GM06990 (cell line): ENCODE measurements at regions not wholly inside any gene's neighbourhood (a gene's known extent, or its start where the extent isn't known, plus 50 kb on each side); places are given as distances from the start of the nearest gene placed in this dataset.

Experiments used
- DNase-seq: peaks from one replicate; pipeline ENCODE4 v3.0.0-alpha.2; 2011; ENCODE audit not compliant: insufficient read length; ENCODE audit errors: extremely low read depth
- H3K27me3 ChIP-seq: replicated peaks from 2 replicates; pipeline ENCODE4 v1.6.0; 2011; ENCODE audit warnings: low read length; ENCODE audit not compliant: control insufficient read depth, insufficient read depth
- H3K36me3 ChIP-seq: 2 replicates; pipeline ENCODE4 v1.5.1; 2011; ENCODE audit warnings: low read length; ENCODE audit not compliant: control insufficient read depth, insufficient read depth
- H3K4me3 ChIP-seq: replicated peaks from 2 replicates; pipeline ENCODE4 v1.5.1; 2011; ENCODE audit warnings: low read depth, mild to moderate bottlenecking, control low read depth, low read length
- TF ChIP-seq, protein P1 (sequence below): IDR thresholded peaks from 2 replicates; pipeline ENCODE4 v1.5.1; 2011; ENCODE audit warnings: low read length, control low read depth, mild to moderate bottlenecking, inconsistent platforms; ENCODE audit not compliant: insufficient read depth, poor library complexity, severe bottlenecking

DNA sequence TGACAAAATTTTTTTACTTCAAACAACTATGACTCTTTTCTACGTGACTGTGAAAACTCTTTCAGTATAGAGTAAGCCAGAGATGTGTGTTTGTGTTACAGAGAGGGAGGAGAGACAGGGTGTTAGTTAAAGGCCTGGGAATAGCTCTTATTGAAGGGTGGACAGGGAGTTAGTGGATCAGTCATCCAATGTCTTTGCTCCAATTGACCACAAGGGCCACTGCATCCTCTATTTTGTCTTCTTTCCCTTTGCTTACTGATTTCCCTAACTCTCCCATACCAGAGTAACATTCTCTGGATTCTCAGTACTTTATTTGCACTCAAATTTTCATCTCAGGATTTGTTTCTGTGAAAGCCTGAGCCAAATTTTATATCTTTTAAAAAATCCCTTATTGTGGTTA lies 920.3 kb downstream of the CDH18 start:
- DNase-seq, result no peak
- TF ChIP-seq, protein P1, sequence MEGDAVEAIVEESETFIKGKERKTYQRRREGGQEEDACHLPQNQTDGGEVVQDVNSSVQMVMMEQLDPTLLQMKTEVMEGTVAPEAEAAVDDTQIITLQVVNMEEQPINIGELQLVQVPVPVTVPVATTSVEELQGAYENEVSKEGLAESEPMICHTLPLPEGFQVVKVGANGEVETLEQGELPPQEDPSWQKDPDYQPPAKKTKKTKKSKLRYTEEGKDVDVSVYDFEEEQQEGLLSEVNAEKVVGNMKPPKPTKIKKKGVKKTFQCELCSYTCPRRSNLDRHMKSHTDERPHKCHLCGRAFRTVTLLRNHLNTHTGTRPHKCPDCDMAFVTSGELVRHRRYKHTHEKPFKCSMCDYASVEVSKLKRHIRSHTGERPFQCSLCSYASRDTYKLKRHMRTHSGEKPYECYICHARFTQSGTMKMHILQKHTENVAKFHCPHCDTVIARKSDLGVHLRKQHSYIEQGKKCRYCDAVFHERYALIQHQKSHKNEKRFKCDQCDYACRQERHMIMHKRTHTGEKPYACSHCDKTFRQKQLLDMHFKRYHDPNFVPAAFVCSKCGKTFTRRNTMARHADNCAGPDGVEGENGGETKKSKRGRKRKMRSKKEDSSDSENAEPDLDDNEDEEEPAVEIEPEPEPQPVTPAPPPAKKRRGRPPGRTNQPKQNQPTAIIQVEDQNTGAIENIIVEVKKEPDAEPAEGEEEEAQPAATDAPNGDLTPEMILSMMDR, result no peak

DNA sequence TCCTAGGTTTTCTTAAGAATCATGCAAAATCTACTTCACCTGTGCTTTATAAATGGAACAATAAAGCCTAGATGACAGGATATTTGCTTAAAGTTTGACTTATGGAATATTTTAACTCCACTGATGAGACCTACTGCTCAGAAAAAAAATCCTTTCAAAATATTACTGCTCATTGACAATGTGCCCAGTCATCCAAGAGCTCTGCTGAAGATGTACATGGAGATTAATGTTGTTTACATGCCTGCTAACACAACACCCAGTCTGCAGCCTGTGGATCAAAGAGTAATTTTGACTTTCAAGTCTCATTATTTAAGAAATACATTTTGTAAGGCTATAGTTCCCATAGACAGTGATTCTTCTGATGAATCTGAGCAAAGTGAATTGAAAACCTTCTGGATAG lies 889.6 kb downstream of the CDH18 start:
- no peak for DNase-seq
- TF ChIP-seq, protein P1, result no peak
- Histone ChIP-seq H3K36me3 (no peaks in the 10 kb centered on the region), H3K27me3 (no peaks in the 10 kb centered on the region), H3K4me3 (no peak overlapping the region)

More for the DNA sequence above, 920.3 kb downstream of the CDH18 start:
- no peaks in the 10 kb centered on the region for H3K27me3 ChIP-seq
- no peak overlapping the region for H3K4me3 ChIP-seq
- no peaks in the 10 kb centered on the region for H3K36me3 ChIP-seq

DNA sequence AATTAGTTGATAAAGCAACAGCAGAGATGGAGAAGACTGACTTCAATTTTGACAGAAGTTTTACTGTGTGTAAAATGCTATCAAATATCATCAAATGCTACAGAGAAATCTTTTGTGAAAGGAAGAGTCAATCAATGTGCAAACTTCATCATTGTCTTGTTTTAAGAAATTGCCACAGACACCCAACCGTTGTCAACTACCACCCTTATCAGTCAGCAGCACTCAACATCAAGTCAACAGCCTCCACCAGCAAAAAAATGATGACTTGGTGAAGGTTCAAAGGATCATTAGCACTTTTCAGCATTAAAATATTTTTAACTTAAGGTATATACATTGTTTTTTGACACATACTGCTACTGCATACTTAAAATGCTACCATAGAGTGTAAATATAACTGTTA lies 888.8 kb downstream of the CDH18 start:
- DNase-seq, result no peak
- no peaks in the 10 kb centered on the region for H3K27me3 ChIP-seq
- no peak overlapping the region for H3K4me3 ChIP-seq
- TF ChIP-seq, protein P1, result no peak
- no peaks in the 10 kb centered on the region for H3K36me3 ChIP-seq

DNA sequence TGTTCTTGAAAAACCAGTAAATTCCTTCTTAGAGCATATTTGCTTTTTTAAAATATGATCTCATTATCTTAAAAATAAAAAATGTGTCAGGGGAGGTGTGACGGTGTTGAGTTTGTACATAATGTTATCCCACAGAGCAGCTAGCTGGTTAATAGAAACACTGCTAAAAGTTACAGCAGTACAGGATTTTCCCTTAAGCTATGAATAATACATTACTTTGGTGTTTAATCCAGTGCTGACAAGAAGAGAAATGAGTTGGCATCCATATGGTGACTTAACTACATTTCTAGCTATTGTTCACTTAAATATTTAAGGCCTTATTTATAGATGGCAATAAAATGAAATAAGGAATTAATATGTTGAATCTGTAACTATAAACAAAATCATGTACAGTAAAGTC lies 883.1 kb downstream of the CDH18 start:
- DNase-seq, result no peak
- TF ChIP-seq, protein P1, result no peak
- H3K4me3 ChIP-seq, result no peak overlapping the region
- H3K36me3 ChIP-seq, result no peaks in the 10 kb centered on the region
- H3K27me3 ChIP-seq, result no peaks in the 10 kb centered on the region

DNA sequence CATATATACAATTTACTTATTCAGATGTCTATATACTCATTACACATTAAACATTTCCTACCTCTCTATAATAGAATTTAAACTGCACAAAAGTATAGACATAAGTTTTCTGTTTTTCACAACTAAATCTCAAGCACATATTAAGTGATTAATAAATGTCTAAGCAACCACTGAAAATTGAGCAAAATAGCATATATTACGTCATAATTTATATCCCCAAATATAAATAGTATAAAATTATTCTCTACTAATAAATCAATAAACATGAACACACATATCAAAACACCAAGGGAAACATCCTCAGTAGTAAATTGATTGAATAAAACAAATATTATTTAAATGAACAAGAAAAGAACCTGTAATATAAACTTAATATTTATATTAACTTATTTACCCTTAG lies 865.1 kb downstream of the CDH18 start:
- TF ChIP-seq, protein P1, result no peak

More for the DNA sequence above, 865.1 kb downstream of the CDH18 start:
- Histone ChIP-seq H3K4me3 (no peak overlapping the region), H3K36me3 (no peaks in the 10 kb centered on the region), H3K27me3 (no peaks in the 10 kb centered on the region)
- DNase-seq, result no peak
